Mucosa of descending colon (tissue), 3 donors: ENCODE measurements at regions not wholly inside any gene's neighbourhood (a gene's known extent, or its start where the extent isn't known, plus 50 kb on each side); places are given as distances from the start of the nearest gene placed in this dataset.
"Not testable (repeated sequence)": the region's sequence is repeated elsewhere in the genome, so short reads cannot be mapped to it uniquely, and the experiment has no call there.

Experiments used
- ATAC-seq: fragments of 200-7000 bp; cut with Tn5 transposase; one replicate; pipeline ENCODE4 v1.9.1; 2020; ENCODE audit warnings: mild to moderate bottlenecking, moderate library complexity
- DNase-seq, 3 donors: peaks; one replicate each; pipeline ENCODE4 v3.0.0-alpha.2; 2020
- H3K36me3 ChIP-seq: fragments of 200-600 bp; one replicate; pipeline ENCODE4 v1.8.0; 2021; ENCODE audit warnings: low read depth, mild to moderate bottlenecking
- H3K4me1 ChIP-seq: fragments of 200-600 bp; one replicate; pipeline ENCODE4 v1.8.0; 2021; ENCODE audit warnings: low read depth, mild to moderate bottlenecking
- H3K4me3 ChIP-seq: fragments of 200-600 bp; one replicate; pipeline ENCODE4 v1.8.0; 2021; ENCODE audit warnings: mild to moderate bottlenecking
- H3K9me3 ChIP-seq: fragments of 200-600 bp; one replicate; pipeline ENCODE4 v1.8.0; 2021; ENCODE audit warnings: mild to moderate bottlenecking
- intact Hi-C, 2 donors: fragments of 100-400 bp; cut with DNase I in 1 of 2; cut with micrococcal nuclease in 1 of 2; formaldehyde crosslinking; loops; one replicate each; pipeline versions ENCODE4 v1.11.0 to v1.11.1; 2022; cut with DNase I, micrococcal nuclease
- TF ChIP-seq, protein P1 (sequence below): fragments of 200-600 bp; IDR thresholded peaks from one replicate; pipeline ENCODE4 v1.8.0; 2022; ENCODE audit warnings: antibody characterized with exemption, mild to moderate bottlenecking
- donor health status: DM: no; HTN: no; CAD: no; lungs with moderate emphysema.
- donor health status: DM: no; HTN: no; CAD: no.
- donor health status: DM: no; HTN: yes; CAD: no.

- no peaks in the 10 kb centered on the region for H3K9me3 ChIP-seq
- ATAC-seq (no peak), DNase-seq (no peak)
- intact Hi-C loops = no loop called here
- TF ChIP-seq, protein P1, sequence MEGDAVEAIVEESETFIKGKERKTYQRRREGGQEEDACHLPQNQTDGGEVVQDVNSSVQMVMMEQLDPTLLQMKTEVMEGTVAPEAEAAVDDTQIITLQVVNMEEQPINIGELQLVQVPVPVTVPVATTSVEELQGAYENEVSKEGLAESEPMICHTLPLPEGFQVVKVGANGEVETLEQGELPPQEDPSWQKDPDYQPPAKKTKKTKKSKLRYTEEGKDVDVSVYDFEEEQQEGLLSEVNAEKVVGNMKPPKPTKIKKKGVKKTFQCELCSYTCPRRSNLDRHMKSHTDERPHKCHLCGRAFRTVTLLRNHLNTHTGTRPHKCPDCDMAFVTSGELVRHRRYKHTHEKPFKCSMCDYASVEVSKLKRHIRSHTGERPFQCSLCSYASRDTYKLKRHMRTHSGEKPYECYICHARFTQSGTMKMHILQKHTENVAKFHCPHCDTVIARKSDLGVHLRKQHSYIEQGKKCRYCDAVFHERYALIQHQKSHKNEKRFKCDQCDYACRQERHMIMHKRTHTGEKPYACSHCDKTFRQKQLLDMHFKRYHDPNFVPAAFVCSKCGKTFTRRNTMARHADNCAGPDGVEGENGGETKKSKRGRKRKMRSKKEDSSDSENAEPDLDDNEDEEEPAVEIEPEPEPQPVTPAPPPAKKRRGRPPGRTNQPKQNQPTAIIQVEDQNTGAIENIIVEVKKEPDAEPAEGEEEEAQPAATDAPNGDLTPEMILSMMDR = no peak
- H3K4me1 ChIP-seq = no peaks in the 10 kb centered on the region
- H3K36me3 ChIP-seq = no peaks in the 10 kb centered on the region
- H3K4me3 ChIP-seq = no peak overlapping the region
These were observed 65.2 kb upstream of the ICA1 start for GRCh38 chr7:8327199-8327598.

DNA sequence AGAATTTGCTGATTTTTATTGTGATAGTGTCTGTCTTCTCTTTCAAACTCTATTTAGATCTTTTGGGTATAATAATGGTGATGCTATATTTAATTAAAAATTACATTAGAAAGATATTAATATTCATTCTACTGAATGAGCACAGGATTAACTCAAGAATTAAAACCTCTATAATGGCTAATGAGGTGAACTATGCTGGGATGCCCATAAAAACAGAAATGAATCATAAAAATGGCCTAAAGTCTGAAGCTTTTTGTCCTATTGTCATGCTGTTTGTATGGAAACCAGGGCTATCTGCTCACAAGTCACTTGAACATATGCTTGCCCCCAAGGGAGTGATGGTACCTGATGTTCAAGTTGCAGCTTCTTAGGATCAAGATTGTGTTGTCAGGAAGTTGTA lies 76.2 kb upstream of the ICA1 start:
- no peak overlapping the region for H3K4me3 ChIP-seq
- no peaks in the 10 kb centered on the region for H3K36me3 ChIP-seq
- TF ChIP-seq, protein P1 = no peak
- DNase-seq (no peak), ATAC-seq (no peak)
- intact Hi-C loops = no loop called here
- H3K4me1 ChIP-seq = no peaks in the 10 kb centered on the region
- H3K9me3 ChIP-seq = no peaks in the 10 kb centered on the region

DNA sequence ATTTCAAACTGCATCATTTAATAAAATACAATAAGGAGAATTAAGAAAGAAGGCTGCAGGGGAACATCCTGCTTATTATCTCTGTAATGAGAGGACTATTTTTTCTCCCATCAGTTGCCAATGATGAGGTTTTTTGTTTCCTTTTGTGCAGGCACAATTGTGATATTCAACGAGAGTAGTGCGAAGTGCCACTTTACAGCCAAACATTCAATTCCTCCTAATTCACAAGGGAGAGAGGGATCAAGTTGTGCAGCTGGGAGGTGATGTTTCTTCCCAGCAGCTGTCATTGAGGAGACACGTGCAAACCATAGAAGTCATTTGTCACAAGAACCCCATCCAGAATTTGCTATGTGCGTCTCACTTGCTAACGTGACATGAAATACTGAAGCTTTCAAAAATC lies 81.6 kb upstream of the ICA1 start:
- DNase-seq (no peak), ATAC-seq (no peak)
- Histone ChIP-seq H3K4me1 (no peaks in the 10 kb centered on the region), H3K36me3 (no peaks in the 10 kb centered on the region), H3K9me3 (no peaks in the 10 kb centered on the region), H3K4me3 (no peak overlapping the region)
- intact Hi-C loops = no loop called here
- TF ChIP-seq, protein P1 = no peak

- H3K36me3 ChIP-seq, DNase-seq, intact Hi-C loops, H3K4me3 ChIP-seq, ATAC-seq, H3K9me3 ChIP-seq, H3K4me1 ChIP-seq: not testable (repeated sequence)
These were observed 85.4 kb upstream of the ICA1 start for GRCh38 chr7:8347395-8347794.

GRCh38 chr7:8351654-8352053 lies 81.8 kb upstream of the NXPH1 start:
- intact Hi-C loops, H3K4me1 ChIP-seq, H3K4me3 ChIP-seq, ATAC-seq, H3K36me3 ChIP-seq, DNase-seq, H3K9me3 ChIP-seq: not testable (repeated sequence)

DNA sequence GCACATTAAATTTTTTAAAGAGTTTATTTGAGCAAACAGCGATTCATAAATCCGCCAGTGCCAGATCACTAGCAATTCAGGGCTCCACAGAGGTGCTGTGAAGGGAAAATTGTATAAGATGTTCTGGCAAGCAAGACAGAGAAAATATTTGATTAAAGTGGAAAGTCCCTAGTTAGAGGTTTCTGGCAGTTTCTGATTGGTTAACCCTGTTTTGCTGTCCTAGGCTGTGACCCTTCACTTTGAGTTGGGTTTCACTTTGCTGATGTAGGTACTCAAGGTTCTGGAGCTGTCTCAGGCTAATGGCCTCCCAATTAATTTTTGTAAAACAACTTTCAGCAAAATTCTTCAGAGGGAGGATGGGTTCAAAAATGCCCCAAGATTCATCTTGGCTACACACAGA lies 79.4 kb upstream of the NXPH1 start:
- Histone ChIP-seq H3K4me1 (no peaks in the 10 kb centered on the region), H3K9me3 (no peaks in the 10 kb centered on the region), H3K4me3 (no peak overlapping the region), H3K36me3 (no peaks in the 10 kb centered on the region)
- DNase-seq (no peak), ATAC-seq (no peak)
- intact Hi-C loops = no loop called here
- TF ChIP-seq, protein P1 = no peak

- TF ChIP-seq, protein P1 = no peak
These were observed 78.9 kb upstream of the NXPH1 start for GRCh38 chr7:8354503-8354902.

More at GRCh38 chr7:8354503-8354902, 78.9 kb upstream of the NXPH1 start:
- DNase-seq (no peak), ATAC-seq (no peak)
- no peak overlapping the region for H3K4me3 ChIP-seq
- no peaks in the 10 kb centered on the region for H3K36me3 ChIP-seq
- no peaks in the 10 kb centered on the region for H3K4me1 ChIP-seq
- no peaks in the 10 kb centered on the region for H3K9me3 ChIP-seq
- intact Hi-C loops = no loop called here
